ENCODE measurements at regions not wholly inside any gene's neighbourhood (a gene's known extent, or its start where the extent isn't known, plus 50 kb on each side); places are given as distances from the start of the nearest gene placed in this dataset.
A peak's percentile ranks its signal among the peaks of the same experiment; 100 is the strongest.

GRCh38 chr13:52975969-52976368 is 52.6 kb upstream of the OLFM4 start:
- no peak for DNase-seq

- DNase-seq = peak; percentile 80
These were observed 53.5 kb upstream of the OLFM4 start for GRCh38 chr13:52975161-52975560.

- no peak for DNase-seq
These were observed 53.9 kb upstream of the OLFM4 start for GRCh38 chr13:52974711-52975110.

- peak; percentile 36 for DNase-seq
These were observed 59.2 kb upstream of the OLFM4 start for GRCh38 chr13:52969373-52969772.

GRCh38 chr13:52968074-52968700 is 60.4 kb upstream of the OLFM4 start:
- peak; percentile 89 for DNase-seq

- no peak for DNase-seq
These were observed 66.6 kb upstream of the OLFM4 start for GRCh38 chr13:52961987-52962386.

- DNase-seq = no peak
These were observed 67.2 kb upstream of the OLFM4 start for GRCh38 chr13:52961256-52961910.

- no peak for DNase-seq
These were observed 73.1 kb upstream of the OLFM4 start for GRCh38 chr13:52955472-52955874.

- no peak for DNase-seq
These were observed 73.8 kb upstream of the OLFM4 start for GRCh38 chr13:52954838-52955237.

GRCh38 chr13:52950436-52950956 is 78.1 kb upstream of the OLFM4 start:
- no peak for DNase-seq

- DNase-seq = peak; percentile 36
These were observed 78.9 kb upstream of the OLFM4 start for GRCh38 chr13:52949742-52950141.

GRCh38 chr13:52949044-52949443 is 79.6 kb upstream of the OLFM4 start:
- no peak for DNase-seq

GRCh38 chr13:52947921-52948373 is 80.7 kb upstream of the OLFM4 start:
- no peak for DNase-seq

GRCh38 chr13:52945348-52945747 is 83.3 kb upstream of the OLFM4 start:
- no peak for DNase-seq

GRCh38 chr13:52944697-52945096 is 83.9 kb upstream of the OLFM4 start:
- no peak for DNase-seq

- DNase-seq = no peak
These were observed 89.6 kb upstream of the PCDH8 start for GRCh38 chr13:52938065-52938464.

- DNase-seq = peak; percentile 83
These were observed 88.4 kb upstream of the PCDH8 start for GRCh38 chr13:52936806-52937205.

GRCh38 chr13:52934258-52934657 is 85.8 kb upstream of the PCDH8 start:
- no peak for DNase-seq

GRCh38 chr13:52933547-52934210 is 85.2 kb upstream of the PCDH8 start:
- no peak for DNase-seq

- DNase-seq = no peak
These were observed 84.7 kb upstream of the PCDH8 start for GRCh38 chr13:52933099-52933498.

- no peak for DNase-seq
These were observed 84.2 kb upstream of the PCDH8 start for GRCh38 chr13:52932649-52933048.

- no peak for DNase-seq
These were observed 83.3 kb upstream of the PCDH8 start for GRCh38 chr13:52931539-52932431.
